Left kidney (tissue), 1 donor: ENCODE measurements at regions not wholly inside any gene's neighbourhood (a gene's known extent, or its start where the extent isn't known, plus 50 kb on each side); places are given as distances from the start of the nearest gene placed in this dataset.

Source experiments
- DNase-seq: peaks from one replicate; pipeline ENCODE4 v3.0.0-alpha.2; 2013

DNA sequence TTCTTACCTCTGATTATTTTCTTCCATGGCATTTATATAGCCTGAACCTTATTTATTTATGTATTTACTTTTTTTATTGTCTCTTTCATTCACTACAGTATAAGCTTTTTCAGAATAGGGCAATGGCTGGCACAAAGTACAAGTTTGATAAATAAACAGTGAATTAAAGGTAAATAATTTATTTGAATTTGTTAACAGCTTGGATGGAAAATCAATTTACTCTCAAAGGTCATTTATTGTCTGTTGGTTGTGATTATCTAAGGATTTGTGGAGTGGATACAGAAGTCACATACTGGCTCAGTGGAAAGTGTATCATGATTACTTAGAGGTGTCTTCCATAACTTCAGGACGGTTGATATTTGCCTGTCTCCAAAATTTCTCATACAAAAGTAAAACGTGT is 2472.9 kb downstream of the PCDH7 start:
- DNase-seq: no peak

DNA sequence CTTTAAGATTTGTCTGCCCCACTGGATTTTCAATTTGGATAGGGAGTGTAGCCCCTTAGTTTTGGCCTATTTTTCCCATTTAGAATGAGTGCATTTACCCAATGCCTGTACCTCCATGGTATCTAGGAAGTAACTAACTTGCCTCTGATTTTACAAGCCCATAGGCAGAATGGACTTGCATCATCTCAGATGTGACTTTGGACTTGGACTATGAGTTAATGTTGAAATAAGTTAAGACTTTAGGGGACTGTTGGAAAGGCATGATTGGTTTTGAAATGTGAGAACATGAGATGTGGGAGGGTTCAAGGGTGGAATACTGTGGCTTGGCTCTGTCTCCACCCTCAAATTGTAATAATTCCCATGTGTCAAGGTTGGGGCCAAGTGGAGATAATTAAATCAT is 2480.2 kb downstream of the PCDH7 start:
- DNase-seq: no peak

- no peak for DNase-seq
These were observed 2498.1 kb downstream of the PCDH7 start for GRCh38 chr4:33218238-33218637.

- no peak for DNase-seq
These were observed 2506.0 kb downstream of the PCDH7 start for GRCh38 chr4:33226133-33226532.

DNA sequence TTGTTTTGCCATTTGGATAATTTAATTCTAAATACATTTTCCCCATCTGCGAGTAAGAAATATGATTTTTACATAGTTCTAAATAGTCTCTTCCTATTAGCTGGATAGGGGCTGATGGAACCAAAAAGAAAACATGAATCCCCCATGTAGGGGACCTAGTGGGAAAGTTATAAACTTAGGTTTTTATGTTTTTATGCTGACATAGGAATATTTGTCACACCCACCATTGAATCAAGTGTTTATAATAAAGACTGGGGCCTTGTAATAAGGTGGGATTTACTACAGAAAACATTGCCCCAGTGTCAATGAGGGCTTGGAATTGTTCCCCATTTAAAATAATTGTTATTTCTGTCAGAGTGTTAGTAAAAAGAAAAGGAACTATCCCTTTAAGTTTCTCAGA is 2506.6 kb downstream of the PCDH7 start:
- DNase-seq: no peak

DNA sequence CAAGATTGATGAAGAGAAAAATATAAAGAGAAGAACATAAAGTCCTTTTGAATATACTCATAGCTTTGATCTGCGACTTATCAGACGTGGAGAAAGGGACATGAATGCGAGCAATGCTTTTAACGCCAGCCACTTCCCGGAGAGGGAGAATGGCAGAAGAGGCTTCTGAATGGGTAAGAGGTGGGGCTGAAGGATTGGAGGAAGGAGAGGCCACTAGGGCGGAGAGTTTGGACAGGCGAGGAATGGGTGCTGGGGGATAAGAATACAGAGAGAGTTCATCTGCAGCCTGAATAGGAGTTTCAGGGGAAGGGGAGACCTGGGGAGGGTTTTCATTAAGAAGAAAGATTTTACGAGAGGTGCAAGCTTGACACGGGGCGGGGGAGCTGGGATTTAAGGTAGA is 2534.9 kb downstream of the PCDH7 start:
- no peak for DNase-seq

- no peak for DNase-seq
These were observed 2535.3 kb downstream of the PCDH7 start for GRCh38 chr4:33255507-33255906.

DNA sequence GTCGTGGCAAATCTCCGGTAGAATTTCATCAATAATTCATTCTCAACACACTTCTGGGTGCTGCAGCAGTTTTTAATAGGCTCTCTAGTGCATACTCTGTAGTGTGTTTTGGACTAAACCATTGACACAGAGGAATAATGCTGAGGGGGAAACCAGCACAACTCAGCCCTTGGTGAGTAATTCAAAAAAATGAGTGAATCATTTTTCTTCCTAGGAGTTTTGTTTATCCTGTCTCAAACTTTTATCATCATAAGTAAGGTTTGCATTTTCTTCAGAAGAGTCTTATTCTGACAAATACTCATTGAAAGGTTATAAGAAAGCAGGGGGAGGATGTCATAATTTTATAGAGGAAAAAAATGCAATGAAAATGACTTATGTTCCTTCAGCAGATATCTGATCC is 2542.7 kb downstream of the PCDH7 start:
- DNase-seq: no peak

DNA sequence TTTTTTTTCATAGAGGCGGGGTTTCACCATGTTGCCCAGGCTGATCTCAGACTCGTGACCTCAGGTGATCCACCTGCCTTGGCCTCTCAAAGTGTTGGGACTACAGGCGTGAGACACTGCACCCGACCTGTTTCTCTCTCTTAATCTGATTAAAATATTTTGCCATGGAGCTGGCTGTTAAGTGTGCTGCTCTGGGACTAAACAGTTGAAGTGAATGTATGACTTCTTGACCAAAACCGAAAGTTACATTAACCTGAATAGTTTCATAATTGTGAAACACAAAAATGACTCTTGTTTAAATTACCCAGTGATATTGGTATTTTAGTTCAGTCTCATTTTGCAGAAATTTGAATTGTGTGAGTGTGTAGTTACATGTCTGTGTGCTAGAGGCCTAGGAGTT is 2548.6 kb downstream of the PCDH7 start:
- DNase-seq: no peak

DNA sequence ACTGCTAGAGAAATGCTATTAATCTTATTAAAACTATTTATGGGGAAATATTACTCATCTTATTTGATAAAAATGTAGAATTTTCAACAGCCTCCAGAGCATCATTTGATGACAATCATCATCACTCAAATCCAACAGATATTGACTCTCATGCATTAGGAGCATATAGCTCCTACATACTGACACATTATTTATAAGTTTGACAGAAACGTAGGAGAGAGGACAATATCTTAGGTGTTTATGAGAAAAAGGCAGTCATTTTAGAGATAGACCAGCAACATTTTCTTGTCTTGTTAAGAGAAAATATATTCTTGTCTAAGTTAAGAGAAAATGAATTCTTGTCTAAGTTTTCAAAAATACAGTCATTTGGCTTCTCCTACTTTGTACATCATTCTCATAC is 2550.2 kb downstream of the PCDH7 start:
- DNase-seq: no peak

- no peak for DNase-seq
These were observed 2552.6 kb downstream of the PCDH7 start for GRCh38 chr4:33272722-33273121.

- no peak for DNase-seq
These were observed 2563.6 kb downstream of the PCDH7 start for GRCh38 chr4:33283818-33284217.

GRCh38 chr4:33296876-33297455 is 2576.8 kb downstream of the PCDH7 start:
- DNase-seq: no peak

DNA sequence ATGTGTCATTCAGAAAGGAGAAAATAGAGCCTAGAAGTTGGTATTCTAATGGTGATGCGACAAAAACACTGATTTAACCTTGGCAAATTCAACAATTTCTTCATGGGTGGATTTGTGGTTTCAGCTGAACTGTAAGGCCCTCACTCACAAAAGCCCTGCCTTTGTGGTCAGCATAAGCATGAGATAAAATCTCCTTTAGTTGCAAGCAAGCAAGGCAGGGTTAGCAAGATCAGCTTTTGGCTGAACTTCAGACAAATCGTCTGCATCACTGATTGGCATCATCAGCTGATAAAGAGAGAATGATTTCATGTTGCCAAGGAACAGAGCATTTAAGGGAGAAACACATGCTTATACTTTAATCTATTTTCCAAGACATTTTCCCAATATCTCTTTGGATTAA is 2582.2 kb downstream of the PCDH7 start:
- no peak for DNase-seq

GRCh38 chr4:33306131-33306530 is 2586.0 kb downstream of the PCDH7 start:
- no peak for DNase-seq

DNA sequence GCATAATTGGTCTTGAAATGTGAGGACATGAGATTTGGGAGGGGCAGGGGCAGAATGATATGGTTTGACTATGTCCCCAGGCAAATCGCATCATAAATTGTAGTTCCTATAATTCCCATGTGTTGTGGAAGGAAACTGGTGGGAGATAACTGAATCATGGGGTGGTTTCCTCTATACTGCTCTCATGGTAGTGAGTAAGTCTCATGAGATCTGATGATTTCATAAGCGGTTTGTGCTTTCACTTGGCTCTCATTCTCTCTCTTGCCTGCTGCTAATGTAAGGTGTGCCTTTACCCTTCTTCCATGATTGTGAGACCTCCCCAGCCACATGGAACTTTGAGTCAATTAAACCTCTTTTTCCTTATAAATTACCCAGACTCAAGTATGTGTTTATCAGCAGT is 2595.9 kb downstream of the PCDH7 start:
- DNase-seq: no peak

- no peak for DNase-seq
These were observed 2596.4 kb downstream of the PCDH7 start for GRCh38 chr4:33316578-33316977.

- DNase-seq: no peak
These were observed 2603.2 kb downstream of the PCDH7 start for GRCh38 chr4:33323393-33323792.

DNA sequence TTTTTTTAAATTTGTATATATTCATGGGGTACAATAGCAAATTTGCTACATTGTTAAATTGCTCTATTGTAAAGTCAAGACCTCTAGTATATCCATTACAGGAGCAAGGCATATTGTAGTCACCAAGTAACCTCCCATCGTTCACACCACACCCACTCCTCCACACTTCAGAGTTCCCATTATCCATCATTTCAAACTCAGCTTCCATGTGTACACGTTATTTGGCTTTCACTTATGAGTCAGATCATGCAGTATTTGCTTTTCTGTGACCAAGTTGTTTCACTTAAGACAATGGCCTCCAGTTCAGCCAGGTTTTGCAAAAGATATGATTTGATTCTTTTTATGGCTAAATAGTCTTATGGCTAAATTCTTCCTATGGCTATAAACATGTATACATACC is 2614.2 kb downstream of the PCDH7 start:
- no peak for DNase-seq

DNA sequence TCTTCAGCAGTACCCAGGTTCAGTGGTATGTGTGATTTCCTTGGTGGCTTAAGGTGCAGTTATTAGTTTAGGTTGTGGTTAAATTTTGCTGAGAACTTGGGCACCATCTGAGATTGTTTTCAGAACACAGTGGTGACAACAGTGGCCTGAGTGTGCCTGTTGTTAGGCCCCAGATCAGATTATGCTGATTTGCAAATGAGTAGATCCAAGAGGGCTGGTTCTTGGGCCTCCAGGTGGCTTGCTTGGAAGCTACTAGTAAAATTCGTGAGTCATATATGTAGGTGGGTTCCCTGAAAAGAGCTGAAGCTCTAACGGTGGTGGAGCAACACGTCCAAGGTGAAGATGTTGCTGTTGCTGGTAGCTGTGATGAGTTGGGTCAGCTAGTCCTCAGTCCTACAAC is 2619.6 kb downstream of the PCDH7 start:
- no peak for DNase-seq

DNA sequence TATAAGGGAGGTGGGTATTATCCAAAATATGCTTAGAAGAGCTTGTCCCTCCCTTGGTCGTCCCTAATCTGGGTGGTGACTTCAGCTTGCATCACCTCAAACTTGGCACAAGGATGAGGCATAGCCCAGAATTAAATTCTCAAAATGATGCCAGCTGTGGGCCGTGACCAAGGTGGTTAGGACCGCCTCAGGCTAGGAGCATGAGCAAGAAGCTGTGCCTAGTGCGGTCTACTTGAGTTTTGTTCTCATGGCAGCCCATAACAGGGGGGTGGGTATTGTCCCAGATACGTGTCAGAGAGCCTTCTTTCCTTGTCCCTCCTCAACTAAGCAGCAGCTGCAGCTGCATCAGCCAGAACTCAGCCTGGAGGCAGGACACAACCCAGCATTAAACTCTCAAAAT is 2620.0 kb downstream of the PCDH7 start:
- DNase-seq: no peak

DNA sequence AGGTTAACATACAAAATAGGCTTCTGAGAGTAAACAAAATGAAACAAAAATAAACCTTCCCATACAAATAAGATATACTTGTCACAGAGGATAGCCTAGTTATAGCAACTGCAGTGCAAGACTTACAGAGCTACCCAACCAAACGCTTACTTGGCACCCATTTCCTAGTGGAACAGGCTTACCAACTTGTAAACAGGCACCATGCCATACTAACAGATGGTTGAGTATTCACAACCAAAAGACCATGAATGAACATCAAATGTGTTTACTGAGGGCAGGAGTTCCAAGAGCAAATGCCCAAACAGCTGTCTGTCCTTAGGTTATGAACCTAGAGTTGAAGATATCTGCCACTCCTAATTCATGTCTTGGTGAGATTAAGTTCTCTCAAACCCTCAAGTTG is 2629.2 kb downstream of the PCDH7 start:
- no peak for DNase-seq

DNA sequence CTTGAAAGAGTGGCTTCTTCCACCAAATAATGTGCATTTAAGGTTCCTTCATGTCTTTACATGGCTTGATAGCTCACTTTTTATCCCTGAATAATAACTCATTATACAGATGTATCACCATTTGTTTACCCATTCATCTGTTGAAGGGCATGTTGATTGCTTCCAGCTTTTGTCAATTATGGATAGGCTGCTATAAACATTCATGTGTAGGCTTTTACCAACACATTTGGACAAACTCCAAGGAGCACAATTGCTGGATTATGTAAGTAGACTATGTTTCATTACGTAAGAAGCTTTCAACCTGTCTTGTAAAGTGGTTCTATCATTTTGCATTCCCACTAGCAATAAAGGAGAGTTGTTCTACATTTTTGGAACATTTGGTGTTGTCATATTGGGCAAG is 2637.0 kb downstream of the PCDH7 start:
- DNase-seq: no peak

- DNase-seq: no peak
These were observed 2649.3 kb downstream of the PCDH7 start for GRCh38 chr4:33369446-33369845.

DNA sequence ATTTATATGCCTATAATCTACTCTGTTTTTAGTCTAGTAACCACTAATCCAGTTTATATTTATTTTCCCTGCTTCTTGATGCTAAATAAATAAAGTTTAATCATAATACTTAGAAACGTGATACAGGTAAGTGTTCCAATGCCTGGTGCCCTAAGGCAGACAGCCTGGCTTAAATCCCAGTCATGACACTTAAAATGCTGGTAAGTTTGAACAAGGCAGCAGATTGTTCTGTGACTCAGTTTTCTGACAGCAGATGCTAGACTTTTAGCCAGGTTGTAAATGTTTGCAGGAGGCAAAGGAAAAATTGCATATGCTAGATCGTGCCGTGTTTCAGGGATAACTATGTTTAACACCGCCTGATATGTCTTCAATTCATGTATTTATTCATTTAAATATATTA is 2661.6 kb downstream of the PCDH7 start:
- DNase-seq: no peak
